HEK293 (cell line): ENCODE measurements at regions not wholly inside any gene's neighbourhood (a gene's known extent, or its start where the extent isn't known, plus 50 kb on each side); places are given as distances from the start of the nearest gene placed in this dataset.

ENCODE experiments used
- CTCF ChIA-PET: fragments of 350-600 bp; formaldehyde crosslinking; extraction: SDS; loops from one replicate; lab custom pipeline; 2021; ENCODE audit warnings: antibody characterized with exemption; lab: Yijun Ruan, JAX
- POLR2A ChIA-PET: fragments of 300-600 bp; formaldehyde crosslinking; extraction: SDS; loops from one replicate; lab custom pipeline; 2020; ENCODE audit warnings: antibody characterized with exemption, inconsistent platforms; lab: Yijun Ruan, JAX
- H3K27ac ChIP-seq: fragments of 200-500 bp; sonication (Bioruptor generic); 2 replicates; pipeline ENCODE4 v1.5.1; 2014; ENCODE audit warnings: low read depth, low read length, control low read depth, inconsistent platforms; ENCODE audit errors: extremely low read depth
- H3K36me3 ChIP-seq, 2 experiments: fragments of 200-500 bp in 1 of 2; sonication (Bioruptor generic) in 1 of 2; 1 replicate in 1 of 2; 2 replicates in 1 of 2; pipeline ENCODE4 v1.5.1; 2014 to 2017; ENCODE audit warnings: inconsistent platforms in 2 of 2, low read length in 2 of 2; ENCODE audit not compliant: control insufficient read depth in 2 of 2, insufficient read depth in 1 of 2
- H3K4me1 ChIP-seq: fragments of 200-500 bp; sonication (Bioruptor generic); 2 replicates; pipeline ENCODE4 v1.5.1; 2014; ENCODE audit warnings: mild to moderate bottlenecking, low read length, inconsistent platforms; ENCODE audit not compliant: control insufficient read depth, insufficient read depth
- H3K4me3 ChIP-seq: 2 replicates; pipeline ENCODE4 v1.5.1; 2011; ENCODE audit warnings: low read depth, mild to moderate bottlenecking, control low read depth, low read length, moderate library complexity
- H3K9me3 ChIP-seq: fragments of 200-500 bp; sonication (Bioruptor generic); 2 replicates; pipeline ENCODE4 v1.5.1; 2014; ENCODE audit warnings: low read depth, low read length, inconsistent platforms; ENCODE audit not compliant: control insufficient read depth, insufficient read depth
- FEZF1 ChIP-seq: fragments of 450-650 bp; formaldehyde crosslinking; IDR thresholded peaks from 2 replicates; pipeline ENCODE4 v1.5.1; 2016; ENCODE audit warnings: missing biosample characterization, missing genetic modification characterization
- GLIS2 ChIP-seq: fragments of 450-650 bp; formaldehyde crosslinking; IDR thresholded peaks from 2 replicates; pipeline ENCODE4 v1.5.1; 2016; ENCODE audit warnings: missing biosample characterization, missing genetic modification characterization
- HOXA7 ChIP-seq: sonication (generic); formaldehyde crosslinking; IDR thresholded peaks from 2 replicates; pipeline ENCODE4 v1.8.1; 2022; ENCODE audit warnings: missing genetic modification reagents, borderline replicate concordance
- SP3 ChIP-seq: fragments of 450-650 bp; formaldehyde crosslinking; IDR thresholded peaks from 2 replicates; pipeline ENCODE4 v1.5.1; 2016; ENCODE audit warnings: missing biosample characterization, missing genetic modification characterization
- ZBTB21 ChIP-seq: fragments of 450-650 bp; formaldehyde crosslinking; IDR thresholded peaks from 2 replicates; pipeline ENCODE4 v1.5.1; 2017; ENCODE audit warnings: missing biosample characterization, missing genetic modification characterization
- ZFP3 ChIP-seq: fragments of 450-650 bp; formaldehyde crosslinking; IDR thresholded peaks from 2 replicates; pipeline ENCODE4 v1.5.1; 2016; ENCODE audit warnings: low read depth, missing biosample characterization, missing genetic modification characterization
- ZNF140 ChIP-seq: fragments of 450-650 bp; formaldehyde crosslinking; IDR thresholded peaks from 2 replicates; pipeline ENCODE4 v1.5.1; 2016; ENCODE audit warnings: missing biosample characterization, missing genetic modification characterization
- ZNF23 ChIP-seq: fragments of 450-650 bp; formaldehyde crosslinking; IDR thresholded peaks from 2 replicates; pipeline ENCODE4 v1.5.1; 2016; ENCODE audit warnings: missing biosample characterization, missing genetic modification characterization, borderline replicate concordance
- ZNF248 ChIP-seq: fragments of 450-650 bp; formaldehyde crosslinking; IDR thresholded peaks from 2 replicates; pipeline ENCODE4 v1.5.1; 2017; ENCODE audit warnings: missing biosample characterization, missing genetic modification characterization
- ZNF354C ChIP-seq: fragments of 450-650 bp; formaldehyde crosslinking; IDR thresholded peaks from 2 replicates; pipeline ENCODE4 v1.5.1; 2016; ENCODE audit warnings: missing biosample characterization, missing genetic modification characterization, low read depth, borderline replicate concordance
- ZNF404 ChIP-seq: fragments of 450-650 bp; formaldehyde crosslinking; IDR thresholded peaks from 2 replicates; pipeline ENCODE4 v1.5.1; 2017; ENCODE audit warnings: missing biosample characterization, missing genetic modification characterization
- ZNF585B ChIP-seq: fragments of 450-650 bp; formaldehyde crosslinking; IDR thresholded peaks from 2 replicates; pipeline ENCODE4 v1.5.1; 2016; ENCODE audit warnings: missing biosample characterization, missing genetic modification characterization
- ZNF626 ChIP-seq: fragments of 450-650 bp; sonication (Bioruptor Pico); formaldehyde crosslinking; IDR thresholded peaks from 2 replicates; pipeline ENCODE4 v1.5.1; 2018; ENCODE audit warnings: missing biosample characterization, missing genetic modification characterization, inconsistent platforms
- ZNF658 ChIP-seq: fragments of 450-650 bp; formaldehyde crosslinking; IDR thresholded peaks from 2 replicates; pipeline ENCODE4; 2016; ENCODE audit warnings: missing biosample characterization, missing genetic modification characterization
- ZNF664 ChIP-seq: fragments of 450-650 bp; formaldehyde crosslinking; IDR thresholded peaks from 2 replicates; pipeline ENCODE4 v1.5.1; 2016; ENCODE audit warnings: missing biosample characterization, missing genetic modification characterization
- ZNF776 ChIP-seq: fragments of 450-650 bp; formaldehyde crosslinking; IDR thresholded peaks from 2 replicates; pipeline ENCODE4 v1.5.0; 2017; ENCODE audit warnings: missing biosample characterization, missing genetic modification characterization, borderline replicate concordance
- ZNF843 ChIP-seq: fragments of 450-650 bp; formaldehyde crosslinking; IDR thresholded peaks from 2 replicates; pipeline ENCODE4 v1.5.1; 2016; ENCODE audit warnings: missing biosample characterization, missing genetic modification characterization
- TF ChIP-seq, protein P1 (sequence below): fragments of 450-650 bp; formaldehyde crosslinking; IDR thresholded peaks from 2 replicates; pipeline ENCODE4 v1.5.1; 2016; ENCODE audit warnings: missing biosample characterization, missing genetic modification characterization
- TF ChIP-seq, protein P2 (sequence below): fragments of 450-650 bp; formaldehyde crosslinking; conservative IDR thresholded peaks from 2 replicates; pipeline ENCODE4 v1.5.1; 2016; ENCODE audit warnings: low read depth, missing biosample characterization, missing genetic modification characterization
- TF ChIP-seq, protein P3 (sequence below): fragments of 450-650 bp; formaldehyde crosslinking; IDR thresholded peaks from 2 replicates; pipeline ENCODE4 v1.5.1; 2016; ENCODE audit warnings: missing biosample characterization, missing genetic modification characterization
- TF ChIP-seq, protein P4 (sequence below): fragments of 450-650 bp; formaldehyde crosslinking; optimal IDR thresholded peaks from 2 replicates; pipeline ENCODE3; 2016; ENCODE audit warnings: missing biosample characterization, mild to moderate bottlenecking, missing genetic modification characterization

DNA sequence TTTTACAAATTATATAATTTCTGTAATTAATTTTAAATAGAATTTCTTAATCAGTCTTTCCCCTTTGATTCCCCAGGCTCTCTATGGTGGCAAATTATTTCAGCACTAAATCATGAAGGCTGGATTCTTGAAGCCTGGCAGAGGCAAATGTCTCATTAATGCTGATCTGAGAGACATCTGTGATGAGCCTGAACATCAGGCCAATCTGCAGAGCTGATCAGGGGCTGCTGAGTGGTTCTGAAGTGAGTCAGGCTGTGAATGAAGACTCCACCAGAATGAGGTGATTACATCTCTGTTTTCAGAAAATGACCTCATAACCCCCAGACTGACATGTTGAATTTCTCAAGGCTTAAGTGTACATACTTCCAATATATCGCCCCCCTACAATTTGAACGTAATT lies 124.2 kb upstream of the MIS18BP1 start:
- no peak for TF ChIP-seq ZNF664
- Histone ChIP-seq H3K36me3 (no peaks in the 10 kb centered on the region), H3K4me3 (no peak overlapping the region), H3K9me3 (no peaks in the 10 kb centered on the region), H3K27ac (no peak overlapping the region), H3K4me1 (no peaks in the 10 kb centered on the region)
- POLR2A ChIA-PET, result interaction anchor here (0.7 kb wide), 1 partner anchor 23 kb away, joined by 4 read pairs; no protein-coding TSS in a partner anchor
- CTCF ChIA-PET, result no interaction called here

DNA sequence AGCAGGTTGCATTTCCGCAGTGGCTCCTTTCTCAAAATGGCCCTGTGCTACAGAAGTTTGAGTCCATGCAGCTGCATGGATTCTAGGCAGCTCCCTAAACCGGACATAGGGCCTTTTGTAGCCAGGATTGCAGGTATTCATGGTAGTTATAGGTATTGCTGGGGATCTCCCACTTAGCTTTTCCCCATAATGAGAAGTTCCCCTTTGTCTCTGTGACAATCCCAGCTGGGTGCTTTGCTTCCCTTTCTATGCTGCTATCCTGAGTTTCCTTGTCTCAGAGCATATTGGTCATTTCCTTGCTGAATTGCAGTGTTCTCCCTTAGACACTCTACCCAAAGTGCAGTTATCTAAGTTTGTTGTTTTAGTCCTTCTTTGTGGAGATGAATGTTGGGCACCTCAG lies 120.9 kb upstream of the MIS18BP1 start:
- H3K36me3 ChIP-seq, result no peaks in the 10 kb centered on the region
- TF ChIP-seq, protein P1, sequence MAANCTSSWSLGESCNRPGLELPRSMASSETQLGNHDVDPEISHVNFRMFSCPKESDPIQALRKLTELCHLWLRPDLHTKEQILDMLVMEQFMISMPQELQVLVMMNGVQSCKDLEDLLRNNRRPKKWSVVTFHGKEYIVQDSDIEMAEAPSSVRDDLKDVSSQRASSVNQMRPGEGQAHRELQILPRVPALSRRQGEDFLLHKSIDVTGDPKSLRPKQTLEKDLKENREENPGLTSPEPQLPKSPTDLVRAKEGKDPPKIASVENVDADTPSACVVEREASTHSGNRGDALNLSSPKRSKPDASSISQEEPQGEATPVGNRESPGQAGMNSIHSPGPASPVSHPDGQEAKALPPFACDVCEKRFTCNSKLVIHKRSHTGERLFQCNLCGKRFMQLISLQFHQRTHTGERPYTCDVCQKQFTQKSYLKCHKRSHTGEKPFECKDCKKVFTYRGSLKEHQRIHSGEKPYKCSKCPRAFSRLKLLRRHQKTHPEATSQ (tag by site-specific recombination), result no peak
- no peak for TF ChIP-seq ZNF248 (tag by site-specific recombination)
- ChIA-PET POLR2A (no interaction called here), CTCF (no interaction called here)
- no peak overlapping the region for H3K4me3 ChIP-seq
- no peaks in the 10 kb centered on the region for H3K9me3 ChIP-seq
- H3K4me1 ChIP-seq, result no peaks in the 10 kb centered on the region
- H3K27ac ChIP-seq, result no peak overlapping the region

DNA sequence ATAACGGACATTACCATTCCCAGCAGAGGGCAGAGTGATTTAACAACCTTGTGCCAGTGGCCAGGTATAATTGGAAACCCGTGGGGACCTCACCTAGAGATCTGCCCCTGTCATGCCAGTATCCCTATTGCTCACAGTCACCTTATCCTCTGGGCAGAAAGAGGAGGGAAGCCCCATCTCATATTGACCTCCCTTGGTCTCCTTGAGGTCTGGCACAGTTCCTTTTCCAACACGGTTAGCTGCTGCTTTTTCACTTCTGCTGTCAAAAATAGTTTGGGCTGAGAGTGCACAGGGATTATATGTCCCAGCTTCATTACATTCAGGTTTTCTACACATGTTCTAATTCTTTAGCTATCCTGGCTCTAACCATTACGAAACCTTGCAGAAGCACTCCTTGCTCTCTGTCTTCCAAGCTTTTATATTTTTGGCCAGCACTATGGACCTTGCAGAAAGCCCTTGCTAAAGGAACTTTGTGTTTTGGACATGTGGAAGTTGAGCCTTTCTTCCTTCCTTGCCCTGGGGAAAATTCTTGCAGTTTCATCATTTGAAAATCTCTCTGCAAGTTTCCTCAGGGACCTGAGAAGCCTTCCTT lies 111.7 kb upstream of the MIS18BP1 start:
- ChIA-PET CTCF (no interaction called here), POLR2A (no interaction called here)
- TF ChIP-seq, protein P2, sequence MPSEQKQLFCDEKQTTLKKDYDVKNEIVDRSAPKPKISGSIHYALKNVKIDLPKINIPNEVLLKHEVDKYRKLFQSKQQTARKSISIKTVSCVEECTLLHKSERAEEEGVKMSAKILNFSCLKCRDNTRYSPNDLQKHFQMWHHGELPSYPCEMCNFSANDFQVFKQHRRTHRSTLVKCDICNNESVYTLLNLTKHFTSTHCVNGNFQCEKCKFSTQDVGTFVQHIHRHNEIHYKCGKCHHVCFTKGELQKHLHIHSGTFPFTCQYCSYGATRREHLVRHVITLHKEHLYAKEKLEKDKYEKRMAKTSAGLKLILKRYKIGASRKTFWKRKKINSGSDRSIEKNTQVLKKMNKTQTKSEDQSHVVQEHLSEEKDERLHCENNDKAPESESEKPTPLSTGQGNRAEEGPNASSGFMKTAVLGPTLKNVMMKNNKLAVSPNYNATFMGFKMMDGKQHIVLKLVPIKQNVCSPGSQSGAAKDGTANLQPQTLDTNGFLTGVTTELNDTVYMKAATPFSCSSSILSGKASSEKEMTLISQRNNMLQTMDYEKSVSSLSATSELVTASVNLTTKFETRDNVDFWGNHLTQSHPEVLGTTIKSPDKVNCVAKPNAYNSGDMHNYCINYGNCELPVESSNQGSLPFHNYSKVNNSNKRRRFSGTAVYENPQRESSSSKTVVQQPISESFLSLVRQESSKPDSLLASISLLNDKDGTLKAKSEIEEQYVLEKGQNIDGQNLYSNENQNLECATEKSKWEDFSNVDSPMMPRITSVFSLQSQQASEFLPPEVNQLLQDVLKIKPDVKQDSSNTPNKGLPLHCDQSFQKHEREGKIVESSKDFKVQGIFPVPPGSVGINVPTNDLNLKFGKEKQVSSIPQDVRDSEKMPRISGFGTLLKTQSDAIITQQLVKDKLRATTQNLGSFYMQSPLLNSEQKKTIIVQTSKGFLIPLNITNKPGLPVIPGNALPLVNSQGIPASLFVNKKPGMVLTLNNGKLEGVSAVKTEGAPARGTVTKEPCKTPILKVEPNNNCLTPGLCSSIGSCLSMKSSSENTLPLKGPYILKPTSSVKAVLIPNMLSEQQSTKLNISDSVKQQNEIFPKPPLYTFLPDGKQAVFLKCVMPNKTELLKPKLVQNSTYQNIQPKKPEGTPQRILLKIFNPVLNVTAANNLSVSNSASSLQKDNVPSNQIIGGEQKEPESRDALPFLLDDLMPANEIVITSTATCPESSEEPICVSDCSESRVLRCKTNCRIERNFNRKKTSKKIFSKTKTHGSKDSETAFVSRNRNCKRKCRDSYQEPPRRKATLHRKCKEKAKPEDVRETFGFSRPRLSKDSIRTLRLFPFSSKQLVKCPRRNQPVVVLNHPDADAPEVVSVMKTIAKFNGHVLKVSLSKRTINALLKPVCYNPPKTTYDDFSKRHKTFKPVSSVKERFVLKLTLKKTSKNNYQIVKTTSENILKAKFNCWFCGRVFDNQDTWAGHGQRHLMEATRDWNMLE (tag by site-specific recombination), result no peak
- no peak for TF ChIP-seq ZNF585B (tag by site-specific recombination)
- no peak for TF ChIP-seq ZNF354C (tag by site-specific recombination)
- TF ChIP-seq ZNF843, result no peak
- no peak for TF ChIP-seq ZNF658 (tag by site-specific recombination)
- no peak for TF ChIP-seq ZNF776
- TF ChIP-seq ZBTB21 (tag by site-specific recombination), result no peak
- TF ChIP-seq, all 188 proteins: peak for 0
- H3K4me1 ChIP-seq, result no peaks in the 10 kb centered on the region
- H3K4me3 ChIP-seq, result no peak overlapping the region
- H3K9me3 ChIP-seq, result no peaks in the 10 kb centered on the region
- H3K36me3 ChIP-seq, result no peaks in the 10 kb centered on the region
- H3K27ac ChIP-seq, result no peak overlapping the region

DNA sequence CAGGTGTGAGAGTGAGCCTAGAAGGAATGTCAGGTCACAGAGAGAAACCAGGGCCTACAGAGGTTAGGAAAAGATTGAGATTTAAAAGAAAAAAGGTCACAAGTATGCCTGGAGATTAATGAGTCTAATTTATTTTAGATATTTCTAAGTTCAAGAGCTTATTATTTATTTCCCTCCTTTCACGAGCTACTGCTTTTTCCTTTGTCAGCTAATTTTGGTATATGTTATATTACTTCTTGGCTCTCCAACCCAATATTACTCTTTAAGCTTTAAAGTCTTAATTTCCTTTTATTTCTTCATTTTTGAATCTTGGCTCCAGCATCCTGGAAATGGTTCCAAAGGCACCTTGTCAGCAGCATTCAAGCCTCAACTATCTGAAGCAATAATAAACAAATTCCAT lies 109.5 kb upstream of the MIS18BP1 start:
- POLR2A ChIA-PET, result no interaction called here
- H3K9me3 ChIP-seq, result no peaks in the 10 kb centered on the region
- TF ChIP-seq ZNF404 (tag by site-specific recombination) (no peak), ZNF140 (tag by site-specific recombination) (no peak), SP3 (tag by site-specific recombination) (no peak), ZFP3 (tag by site-specific recombination) (no peak), HOXA7 (CRISPR knock-in tag) (no peak), ZNF23 (tag by site-specific recombination) (no peak), GLIS2 (tag by site-specific recombination) (no peak), ZNF626 (no peak), FEZF1 (tag by site-specific recombination) (no peak)
- TF ChIP-seq, protein P3, sequence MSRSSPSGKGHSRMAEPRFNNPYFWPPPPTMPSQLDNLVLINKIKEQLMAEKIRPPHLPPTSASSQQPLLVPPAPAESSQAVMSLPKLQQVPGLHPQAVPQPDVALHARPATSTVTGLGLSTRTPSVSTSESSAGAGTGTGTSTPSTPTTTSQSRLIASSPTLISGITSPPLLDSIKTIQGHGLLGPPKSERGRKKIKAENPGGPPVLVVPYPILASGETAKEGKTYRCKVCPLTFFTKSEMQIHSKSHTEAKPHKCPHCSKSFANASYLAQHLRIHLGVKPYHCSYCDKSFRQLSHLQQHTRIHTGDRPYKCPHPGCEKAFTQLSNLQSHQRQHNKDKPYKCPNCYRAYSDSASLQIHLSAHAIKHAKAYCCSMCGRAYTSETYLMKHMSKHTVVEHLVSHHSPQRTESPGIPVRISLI, result no peak
- TF ChIP-seq, protein P4, sequence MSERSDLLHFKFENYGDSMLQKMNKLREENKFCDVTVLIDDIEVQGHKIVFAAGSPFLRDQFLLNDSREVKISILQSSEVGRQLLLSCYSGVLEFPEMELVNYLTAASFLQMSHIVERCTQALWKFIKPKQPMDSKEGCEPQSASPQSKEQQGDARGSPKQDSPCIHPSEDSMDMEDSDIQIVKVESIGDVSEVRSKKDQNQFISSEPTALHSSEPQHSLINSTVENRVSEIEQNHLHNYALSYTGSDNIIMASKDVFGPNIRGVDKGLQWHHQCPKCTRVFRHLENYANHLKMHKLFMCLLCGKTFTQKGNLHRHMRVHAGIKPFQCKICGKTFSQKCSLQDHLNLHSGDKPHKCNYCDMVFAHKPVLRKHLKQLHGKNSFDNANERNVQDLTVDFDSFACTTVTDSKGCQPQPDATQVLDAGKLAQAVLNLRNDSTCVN, result no peak

More for the DNA sequence above, 109.5 kb upstream of the MIS18BP1 start:
- H3K36me3 ChIP-seq, result no peaks in the 10 kb centered on the region
- H3K27ac ChIP-seq, result no peak overlapping the region
- CTCF ChIA-PET, result interaction anchor here (0.6 kb wide), 1 partner anchor 708 kb away, joined by 3 read pairs; no protein-coding TSS in a partner anchor
- no peaks in the 10 kb centered on the region for H3K4me1 ChIP-seq
- H3K4me3 ChIP-seq, result no peak overlapping the region
